Colonic mucosa (tissue), 4 donors: ENCODE measurements at regions not wholly inside any gene's neighbourhood (a gene's known extent, or its start where the extent isn't known, plus 50 kb on each side); places are given as distances from the start of the nearest gene placed in this dataset.

ENCODE experiments used
- DNase-seq: peaks from one replicate; pipeline ENCODE4 v3.0.0-alpha.2; 2020
- H3K27ac ChIP-seq: fragments of 200-600 bp; one replicate; pipeline ENCODE4 v1.8.0; 2021
- H3K27me3 ChIP-seq: fragments of 200-600 bp; one replicate; pipeline ENCODE4 v1.8.0; 2021
- H3K36me3 ChIP-seq: fragments of 200-600 bp; one replicate; pipeline ENCODE4 v1.8.0; 2021
- H3K4me1 ChIP-seq: fragments of 200-600 bp; one replicate; pipeline ENCODE4 v1.8.0; 2021; ENCODE audit warnings: mild to moderate bottlenecking
- H3K4me3 ChIP-seq: fragments of 200-600 bp; one replicate; pipeline ENCODE4 v1.8.0; 2021
- H3K9ac ChIP-seq, 2 donors: one replicate each; pipeline ENCODE4 v1.7.0; 2013; ENCODE audit warnings: control low read depth in 2 of 2, low read depth in 2 of 2, low read length in 2 of 2
- H3K9me3 ChIP-seq: fragments of 200-600 bp; one replicate; pipeline ENCODE4 v1.8.0; 2021
- intact Hi-C: fragments of 100-400 bp; cut with DNase I; formaldehyde crosslinking; loops from one replicate; pipeline ENCODE4 v1.14.1; 2022
- TF ChIP-seq, protein P1 (sequence below): fragments of 200-600 bp; IDR thresholded peaks from one replicate; pipeline ENCODE4 v1.8.0; 2022; ENCODE audit warnings: antibody characterized with exemption, mild to moderate bottlenecking
- donor health status: healthy.
- donor health status: DM: no; HTN: no; CAD: no.
- donor health status: DM: no; HTN: no; CAD: no.

DNA sequence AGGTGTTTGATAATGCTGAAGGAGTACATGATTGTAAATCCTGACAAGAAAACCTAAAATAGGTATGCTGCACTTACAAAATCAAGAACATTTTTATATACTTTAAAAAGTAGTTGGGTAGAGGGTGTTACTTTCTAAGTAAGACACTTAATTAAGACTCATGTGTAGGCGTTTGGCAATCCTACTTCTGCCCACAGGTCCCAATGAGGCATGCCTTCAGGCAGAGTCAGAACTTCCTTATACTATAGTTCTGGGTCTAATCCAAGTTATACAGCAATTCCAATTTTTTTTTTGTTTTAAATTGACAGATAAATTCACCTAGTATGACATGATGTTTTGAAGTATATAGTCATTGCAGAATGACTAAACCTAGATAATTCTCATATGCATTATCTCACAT lies 1188.5 kb upstream of the PHF14 start:
- TF ChIP-seq, protein P1, sequence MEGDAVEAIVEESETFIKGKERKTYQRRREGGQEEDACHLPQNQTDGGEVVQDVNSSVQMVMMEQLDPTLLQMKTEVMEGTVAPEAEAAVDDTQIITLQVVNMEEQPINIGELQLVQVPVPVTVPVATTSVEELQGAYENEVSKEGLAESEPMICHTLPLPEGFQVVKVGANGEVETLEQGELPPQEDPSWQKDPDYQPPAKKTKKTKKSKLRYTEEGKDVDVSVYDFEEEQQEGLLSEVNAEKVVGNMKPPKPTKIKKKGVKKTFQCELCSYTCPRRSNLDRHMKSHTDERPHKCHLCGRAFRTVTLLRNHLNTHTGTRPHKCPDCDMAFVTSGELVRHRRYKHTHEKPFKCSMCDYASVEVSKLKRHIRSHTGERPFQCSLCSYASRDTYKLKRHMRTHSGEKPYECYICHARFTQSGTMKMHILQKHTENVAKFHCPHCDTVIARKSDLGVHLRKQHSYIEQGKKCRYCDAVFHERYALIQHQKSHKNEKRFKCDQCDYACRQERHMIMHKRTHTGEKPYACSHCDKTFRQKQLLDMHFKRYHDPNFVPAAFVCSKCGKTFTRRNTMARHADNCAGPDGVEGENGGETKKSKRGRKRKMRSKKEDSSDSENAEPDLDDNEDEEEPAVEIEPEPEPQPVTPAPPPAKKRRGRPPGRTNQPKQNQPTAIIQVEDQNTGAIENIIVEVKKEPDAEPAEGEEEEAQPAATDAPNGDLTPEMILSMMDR: no peak
- no peaks in the 10 kb centered on the region for H3K4me1 ChIP-seq
- no peak overlapping the region for H3K27ac ChIP-seq
- H3K36me3 ChIP-seq: no peaks in the 10 kb centered on the region
- no peak for DNase-seq
- H3K27me3 ChIP-seq: no peaks in the 10 kb centered on the region
- no peaks in the 10 kb centered on the region for H3K9me3 ChIP-seq
- intact Hi-C loops: no loop called here
- H3K9ac ChIP-seq: no peak overlapping the region
- H3K4me3 ChIP-seq: no peak overlapping the region

DNA sequence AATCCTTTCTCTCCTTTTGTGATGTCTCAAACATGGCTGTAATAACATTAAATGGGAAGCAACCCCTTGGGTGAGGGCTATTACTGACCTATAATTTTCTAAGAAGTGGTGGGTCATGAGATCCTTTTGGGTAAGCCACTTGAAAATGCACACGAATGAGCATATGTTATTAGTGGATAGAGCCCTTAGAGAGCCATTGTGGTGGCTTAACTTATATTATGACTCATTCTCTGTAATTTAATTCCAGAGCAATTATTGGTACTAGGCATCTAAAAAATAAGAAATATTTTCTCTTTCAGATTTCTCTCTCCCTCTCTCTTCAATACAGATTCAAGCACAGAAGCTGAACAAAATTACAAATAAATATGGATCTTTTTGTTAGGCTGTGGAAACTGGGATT lies 1177.4 kb upstream of the PHF14 start:
- Histone ChIP-seq H3K9me3 (no peaks in the 10 kb centered on the region), H3K36me3 (no peaks in the 10 kb centered on the region), H3K4me3 (no peak overlapping the region), H3K4me1 (no peaks in the 10 kb centered on the region), H3K27me3 (no peaks in the 10 kb centered on the region), H3K27ac (no peak overlapping the region), H3K9ac (no peak overlapping the region)
- intact Hi-C loops: no loop called here
- TF ChIP-seq, protein P1: no peak
- DNase-seq: no peak

DNA sequence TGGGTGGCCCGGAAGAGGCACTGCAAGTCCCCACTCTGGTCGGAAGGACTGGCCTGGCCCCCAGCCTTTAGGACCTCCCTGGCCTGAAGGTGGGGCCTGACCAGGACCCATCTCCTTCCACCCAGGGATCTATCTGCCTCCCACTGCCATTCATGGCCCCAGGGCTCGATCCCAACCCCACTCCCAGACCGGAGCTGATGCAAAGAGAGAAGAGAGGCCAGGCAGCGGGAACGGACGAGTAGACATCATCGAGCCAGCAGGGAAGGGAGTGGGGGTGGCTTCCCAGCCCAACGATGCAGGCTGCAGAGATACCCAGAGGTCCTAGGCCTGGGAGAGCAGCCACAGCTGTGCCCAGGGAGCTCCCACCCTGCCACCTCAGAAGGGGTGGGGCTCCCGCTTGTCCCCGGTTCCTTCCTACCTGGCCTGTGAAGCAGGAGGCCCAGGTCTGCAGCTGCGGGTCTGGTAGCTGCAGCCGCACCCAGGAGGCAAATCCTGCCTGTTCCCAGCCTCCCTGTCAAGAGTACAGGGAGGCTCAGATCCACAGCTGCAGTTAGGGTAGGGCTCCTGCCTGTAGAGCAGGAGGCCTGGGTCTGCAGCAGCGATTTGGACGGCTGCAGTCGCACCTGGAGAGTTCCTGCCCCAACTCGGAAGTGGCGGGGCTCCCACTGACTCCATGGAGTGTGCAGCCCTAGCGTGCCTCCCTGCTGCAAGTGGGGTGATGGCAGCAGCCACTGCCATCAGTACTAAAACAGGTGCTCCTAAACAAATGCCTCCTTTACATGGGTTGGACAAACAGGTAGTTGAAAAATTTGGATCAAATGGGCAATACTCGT lies 1151.0 kb upstream of the PHF14 start:
- Histone ChIP-seq H3K27ac (no peak overlapping the region), H3K27me3 (no peaks in the 10 kb centered on the region), H3K4me1 (no peaks in the 10 kb centered on the region), H3K4me3 (no peak overlapping the region), H3K9ac (no peak overlapping the region), H3K9me3 (no peaks in the 10 kb centered on the region), H3K36me3 (no peaks in the 10 kb centered on the region)
- intact Hi-C loops: no loop called here
- TF ChIP-seq, protein P1: no peak
- no peak for DNase-seq

DNA sequence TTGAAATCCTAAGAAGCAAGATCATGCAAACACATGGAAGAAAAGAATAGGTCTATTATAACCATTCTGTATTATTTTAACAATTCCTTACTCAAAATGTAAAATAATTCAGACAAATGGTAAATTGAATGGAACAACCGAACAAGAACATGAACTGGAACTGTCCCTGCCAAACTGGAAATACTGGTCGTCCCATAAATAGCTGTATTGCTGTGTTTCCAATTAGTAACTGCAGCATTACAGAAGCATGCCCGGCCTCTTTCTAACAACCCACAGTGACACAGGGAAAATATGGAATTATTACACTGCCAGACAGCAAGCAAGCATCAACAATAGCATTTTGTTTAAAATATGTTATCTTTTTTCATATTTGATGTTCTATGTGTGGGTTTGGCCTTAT lies 1138.5 kb upstream of the PHF14 start:
- TF ChIP-seq, protein P1: no peak
- Histone ChIP-seq H3K4me1 (no peaks in the 10 kb centered on the region), H3K36me3 (no peaks in the 10 kb centered on the region), H3K27ac (no peak overlapping the region), H3K9me3 (no peaks in the 10 kb centered on the region), H3K4me3 (no peak overlapping the region), H3K27me3 (no peaks in the 10 kb centered on the region), H3K9ac (no peak overlapping the region)
- DNase-seq: no peak
- intact Hi-C loops: no loop called here

DNA sequence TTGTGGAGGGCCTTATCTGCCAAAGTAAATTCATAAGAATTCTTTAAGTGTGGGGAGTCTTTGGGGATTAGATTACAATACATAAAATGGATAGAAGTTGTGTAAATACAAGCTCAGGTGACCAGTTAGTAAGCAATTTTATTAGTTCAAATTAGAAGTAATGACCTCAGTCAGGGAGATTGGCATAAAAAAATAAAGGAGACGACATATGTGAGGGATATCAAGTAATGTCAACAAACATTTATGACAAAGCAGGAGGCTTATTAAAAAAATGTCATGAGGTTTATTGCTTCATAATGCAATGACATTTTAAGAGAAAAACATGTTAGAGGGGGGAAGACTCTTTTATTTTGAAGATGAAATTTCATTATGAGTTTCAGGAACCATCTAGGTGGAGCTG lies 1137.0 kb upstream of the PHF14 start:
- intact Hi-C loops: no loop called here
- H3K27me3 ChIP-seq: no peaks in the 10 kb centered on the region
- H3K9me3 ChIP-seq: no peaks in the 10 kb centered on the region
- no peaks in the 10 kb centered on the region for H3K4me1 ChIP-seq
- H3K4me3 ChIP-seq: no peak overlapping the region
- DNase-seq: no peak
- H3K36me3 ChIP-seq: no peaks in the 10 kb centered on the region
- TF ChIP-seq, protein P1: no peak
- H3K27ac ChIP-seq: no peak overlapping the region
- no peak overlapping the region for H3K9ac ChIP-seq
